HG03103 (cell line): ENCODE measurements at regions not wholly inside any gene's neighbourhood (a gene's known extent, or its start where the extent isn't known, plus 50 kb on each side); places are given as distances from the start of the nearest gene placed in this dataset.

Source experiments
- ATAC-seq: cut with Tn5 transposase; IDR thresholded peaks from one replicate; pipeline ENCODE4 v1.9.1; 2021; ENCODE audit warnings: low read depth; ENCODE audit not compliant: unreplicated experiment

DNA sequence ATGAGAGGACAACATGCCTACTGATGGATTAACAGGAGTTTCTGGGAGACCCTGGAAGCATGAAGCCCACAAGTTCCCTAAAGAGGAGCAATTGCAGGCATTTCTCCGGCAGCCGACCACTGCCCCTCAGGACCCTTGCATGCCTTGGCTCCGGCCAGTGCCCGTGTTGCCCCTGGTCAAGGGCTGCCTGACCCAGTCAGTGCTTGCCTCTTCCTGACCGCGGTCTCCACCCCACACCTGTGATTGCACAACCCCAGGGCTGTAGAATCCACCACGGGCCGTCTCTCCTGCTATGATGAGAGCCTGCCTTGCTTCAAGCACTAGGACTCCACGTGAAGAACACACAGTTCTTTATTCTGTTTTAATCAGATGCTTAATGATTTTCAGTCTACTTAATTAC is 127.5 kb downstream of the GLI2 start:
- ATAC-seq: no peak

DNA sequence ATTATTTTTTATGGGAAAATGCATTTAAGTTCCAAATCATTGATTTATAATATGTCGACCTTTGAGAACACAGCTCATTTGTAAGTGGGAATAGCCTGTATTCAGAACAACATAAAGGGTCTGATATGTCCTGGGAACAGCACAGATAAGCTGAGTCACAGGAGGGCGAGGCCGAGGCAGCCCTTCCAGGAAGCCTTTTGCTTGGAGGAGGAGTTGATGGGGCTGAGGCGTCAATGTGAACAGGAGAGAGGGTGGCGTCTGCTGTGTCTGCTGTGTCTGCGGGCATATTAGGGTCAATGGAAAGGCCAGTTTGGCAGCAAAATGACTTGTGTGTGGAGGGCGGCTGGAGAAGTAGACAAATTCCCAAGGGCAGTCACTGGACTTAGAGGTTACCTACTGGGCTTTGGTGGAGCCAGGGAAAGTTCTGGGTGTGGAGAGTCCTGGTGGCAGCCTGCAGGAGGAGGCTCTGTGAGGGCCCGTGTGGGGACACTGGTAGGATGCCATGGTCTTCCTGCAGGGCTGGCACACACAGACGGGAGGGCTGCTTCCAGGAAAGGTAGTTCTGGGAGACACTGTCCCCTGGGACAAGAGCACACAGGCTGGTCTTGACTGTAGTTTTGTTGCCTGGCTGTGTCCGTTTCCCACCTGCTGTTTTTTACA is 128.1 kb downstream of the GLI2 start:
- ATAC-seq: no peak

DNA sequence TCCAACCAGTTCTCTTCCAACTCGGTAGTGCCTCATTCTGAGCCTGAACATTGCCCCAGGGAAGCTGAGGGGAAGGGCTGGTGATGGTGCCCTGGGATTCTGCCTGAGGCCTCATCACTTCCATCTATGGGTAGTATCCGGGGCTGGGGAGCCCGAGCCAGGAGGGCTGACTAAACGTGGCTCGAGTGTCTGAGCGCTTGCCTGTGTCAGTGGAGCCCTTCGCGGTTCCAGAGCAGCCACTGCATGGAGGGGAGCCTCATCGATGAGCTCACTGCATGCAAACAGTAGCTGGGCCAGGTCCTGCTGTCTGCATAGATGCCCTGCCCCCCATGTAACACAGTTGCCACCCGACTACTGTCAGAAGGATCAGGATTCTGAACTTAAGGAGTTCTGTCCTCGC is 129.3 kb downstream of the GLI2 start:
- ATAC-seq: no peak

DNA sequence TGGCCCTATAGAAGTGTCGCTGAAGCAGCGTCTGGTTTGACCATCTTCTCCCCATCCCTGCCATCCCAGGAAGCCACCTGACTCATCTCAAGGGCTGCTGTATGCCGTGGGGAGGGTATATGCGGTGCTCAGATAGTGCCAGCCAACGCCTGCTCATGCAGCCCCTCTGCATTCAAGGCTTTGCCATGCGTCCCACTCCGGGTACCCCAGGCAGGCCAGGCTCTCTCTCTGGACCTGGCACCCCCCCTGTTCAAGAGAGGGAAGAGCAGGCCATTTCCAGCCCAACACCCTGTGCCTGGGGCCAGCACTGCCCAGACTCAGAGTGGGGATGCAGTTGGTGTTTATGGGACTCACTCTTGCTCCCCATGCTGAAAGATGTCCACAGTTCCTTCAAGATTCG is 130.0 kb downstream of the GLI2 start:
- no peak for ATAC-seq

GRCh38 chr2:120866071-120866470 is 130.4 kb downstream of the GLI2 start:
- ATAC-seq: no peak

- ATAC-seq: no peak
Observed at GRCh38 chr2:120866483-120867140, 130.9 kb downstream of the GLI2 start.

DNA sequence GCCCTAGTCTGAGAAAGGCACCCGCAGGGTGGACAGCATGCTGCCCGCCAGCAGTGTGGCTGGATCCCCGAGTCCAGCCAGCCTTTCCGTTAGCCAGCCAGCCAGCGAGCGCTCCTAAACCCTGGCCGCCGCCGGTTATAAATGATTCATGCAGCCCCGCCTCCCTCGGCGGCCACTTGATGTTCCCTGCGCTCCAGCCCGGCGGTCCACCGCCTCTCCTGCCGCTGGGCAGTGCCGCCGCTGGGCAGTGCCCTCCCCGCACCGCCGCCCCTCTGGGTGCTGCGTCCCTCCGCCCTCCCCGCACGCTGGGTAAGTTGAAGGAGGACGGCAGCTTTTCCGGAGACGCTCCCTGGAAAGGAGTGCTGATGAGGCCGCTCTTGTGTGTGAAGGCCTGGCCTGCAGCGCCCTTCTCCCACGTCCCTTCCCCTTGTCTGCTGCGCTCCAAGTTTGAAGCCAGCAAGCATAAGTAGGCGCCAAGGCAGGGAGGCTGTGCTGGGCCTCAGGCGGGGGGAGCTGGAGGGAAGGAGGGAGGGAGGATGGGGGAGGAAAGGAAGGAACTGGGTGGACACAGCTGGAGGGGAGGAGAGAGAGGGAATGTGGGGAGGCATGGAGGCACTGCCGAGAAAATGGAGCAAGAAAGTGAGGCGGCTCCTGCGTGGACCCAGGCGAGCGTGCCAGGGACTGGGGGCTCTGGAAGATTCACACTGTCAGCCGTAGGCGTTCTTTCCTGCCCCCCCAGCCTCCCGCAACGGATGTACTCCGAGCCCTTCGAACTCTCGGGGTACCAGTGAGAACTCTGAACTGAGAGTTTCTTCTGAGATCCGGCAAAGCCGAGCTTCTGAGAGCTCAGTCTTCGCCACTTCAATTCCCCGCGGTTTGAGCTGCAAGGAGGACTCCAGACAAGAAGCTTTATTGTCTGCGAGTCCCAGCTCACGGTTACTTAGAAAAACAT is 131.9 kb downstream of the GLI2 start:
- no peak for ATAC-seq

GRCh38 chr2:120868366-120868765 is 132.7 kb downstream of the GLI2 start:
- no peak for ATAC-seq

DNA sequence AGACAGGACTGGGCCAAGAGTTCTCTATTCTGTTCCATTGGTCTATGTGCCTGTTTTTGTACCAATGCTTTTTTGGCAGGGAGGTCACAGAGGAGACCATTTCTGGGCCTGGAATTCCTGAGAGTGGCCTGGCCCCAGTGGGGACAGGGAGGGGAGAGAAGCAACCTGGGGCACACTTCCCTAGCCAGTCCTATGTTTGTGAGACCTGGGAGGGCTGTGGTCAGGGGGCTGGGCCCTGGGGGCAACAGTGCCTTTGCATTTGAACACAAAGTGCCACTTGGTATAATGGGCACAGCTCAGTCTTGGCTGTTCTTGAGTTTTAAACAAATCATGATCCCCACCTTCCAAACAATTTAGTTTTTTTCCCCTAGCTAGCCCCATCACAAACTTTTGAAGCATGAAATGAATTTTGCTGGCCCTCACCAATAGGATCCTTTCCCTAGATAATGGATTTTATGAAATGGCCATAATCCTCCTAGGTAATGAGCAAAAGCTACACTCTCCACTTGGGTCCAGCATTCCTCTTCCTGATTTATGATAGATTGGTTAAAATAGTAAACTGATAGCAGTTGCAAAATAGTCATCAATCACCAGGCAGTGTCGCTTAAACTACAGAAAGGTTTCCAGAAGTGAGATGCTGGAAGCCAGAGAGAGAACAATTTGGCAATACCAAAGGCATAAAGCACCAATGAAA is 133.5 kb downstream of the GLI2 start:
- ATAC-seq: no peak

DNA sequence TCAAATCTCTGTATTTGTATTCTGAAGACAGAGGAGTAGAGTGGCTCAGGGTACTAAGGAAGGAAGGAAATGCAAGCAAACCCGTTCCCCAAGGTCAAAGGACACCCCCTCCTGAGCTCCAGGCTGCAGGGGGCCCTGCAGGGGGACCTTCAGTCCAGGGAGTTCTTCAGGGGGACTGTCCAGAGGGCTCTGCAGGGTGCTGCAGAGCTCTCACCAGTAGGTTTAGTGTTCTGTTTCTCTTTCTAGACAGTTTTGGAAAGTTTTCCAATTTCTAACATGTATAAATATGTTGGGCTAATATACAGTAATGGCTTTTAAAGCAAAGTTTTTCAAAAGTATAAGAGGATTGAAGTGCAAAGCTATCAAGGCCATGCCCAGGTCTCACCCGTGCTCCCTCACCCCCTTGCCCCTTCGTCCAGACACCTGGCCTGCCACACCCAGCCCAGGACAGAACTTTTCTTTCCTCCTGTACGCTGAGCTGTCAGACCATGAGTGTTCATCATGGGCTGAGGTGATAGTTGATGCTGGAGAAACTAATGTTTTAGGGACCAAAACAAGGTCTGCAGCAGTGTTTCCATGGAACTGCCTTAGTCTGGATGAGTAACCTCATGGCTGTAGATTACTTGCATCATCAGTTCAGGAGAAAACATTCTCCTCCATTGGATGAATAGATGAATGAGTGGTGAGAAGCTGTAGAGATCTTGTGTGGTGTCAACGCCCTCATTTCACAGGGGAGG is 134.2 kb downstream of the GLI2 start:
- ATAC-seq: no peak

GRCh38 chr2:120870467-120870788 is 134.8 kb downstream of the GLI2 start:
- ATAC-seq: no peak

GRCh38 chr2:120871016-120871635 is 135.5 kb downstream of the GLI2 start:
- ATAC-seq: no peak

DNA sequence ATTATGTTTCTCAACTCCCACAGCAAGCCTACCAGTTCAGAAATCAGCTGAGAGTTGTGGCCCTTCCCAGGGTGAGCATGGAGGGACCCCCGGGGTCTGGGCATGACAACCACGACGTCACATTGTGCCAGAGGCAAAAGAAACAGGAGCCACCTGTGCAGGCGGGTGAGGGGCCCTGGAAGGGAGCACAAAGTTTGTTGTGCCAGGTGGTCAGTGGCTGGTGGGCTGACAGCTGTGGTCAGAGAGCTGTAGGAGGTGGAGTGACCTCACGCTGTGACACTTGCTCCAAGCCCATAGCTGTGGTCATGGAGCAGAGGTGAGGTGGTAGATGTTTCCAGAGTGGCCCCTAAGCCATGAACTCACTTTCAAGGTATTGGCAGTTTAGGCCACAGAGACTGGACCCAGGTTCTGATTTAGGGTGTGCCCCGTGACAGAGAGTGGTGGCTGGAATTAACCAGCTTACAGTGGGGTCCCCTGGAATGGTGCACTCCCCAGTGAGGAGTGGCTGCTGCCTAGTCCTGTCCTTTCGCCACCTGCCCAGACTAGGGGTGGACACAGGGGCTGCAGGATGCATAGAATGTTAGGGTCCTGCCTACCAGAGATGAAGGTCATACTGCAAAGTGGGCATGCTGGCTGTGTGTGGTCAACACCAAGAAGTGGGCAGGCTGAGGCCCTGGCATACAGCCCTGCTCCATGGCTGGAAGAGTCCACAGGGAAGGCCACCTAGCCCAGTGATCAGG is 136.4 kb downstream of the GLI2 start:
- no peak for ATAC-seq

- no peak for ATAC-seq
Observed at GRCh38 chr2:120873958-120874887, 138.6 kb downstream of the GLI2 start.

GRCh38 chr2:120874888-120875275 is 139.2 kb downstream of the GLI2 start:
- no peak for ATAC-seq

GRCh38 chr2:120875431-120875830 is 139.8 kb downstream of the GLI2 start:
- no peak for ATAC-seq

GRCh38 chr2:120876526-120877280 is 141.0 kb downstream of the GLI2 start:
- ATAC-seq: no peak
